ENCODE measurements at regions not wholly inside any gene's neighbourhood (a gene's known extent, or its start where the extent isn't known, plus 50 kb on each side); places are given as distances from the start of the nearest gene placed in this dataset.

DNA sequence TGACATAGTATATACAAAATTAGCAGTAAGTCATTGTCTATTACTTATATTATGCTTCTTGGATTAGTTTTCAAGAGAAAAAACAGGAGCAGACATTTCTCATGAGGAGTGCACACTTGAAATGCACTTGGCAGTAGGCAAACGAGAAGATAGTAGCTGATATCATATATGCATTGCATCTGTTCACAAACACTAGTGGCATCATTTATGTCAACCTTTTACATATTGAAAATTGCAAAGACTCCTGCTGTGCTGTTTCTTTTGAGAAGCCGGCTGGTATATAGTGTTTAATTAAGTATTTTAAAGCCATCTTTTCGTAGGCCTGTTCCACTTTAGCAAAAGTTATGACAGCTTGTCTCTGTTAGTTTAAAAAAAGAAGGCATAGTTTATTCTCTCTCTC, 58.4 kb upstream of the SLC8A1 start:
- no peak for TF ChIP-seq ZNF274 (IDR thresholded peaks at IDR 0.05; ENCODE audit: low read depth, low read length)
- TF ChIP-seq YY1 (IDR thresholded peaks at IDR 0.05; ENCODE audit: insufficient read depth, insufficient read length): no peak
- no peak for TF ChIP-seq SUZ12 (IDR thresholded peaks at IDR 0.05; ENCODE audit: extremely low read depth, insufficient read depth, insufficient read length)

Measured in NT2/D1 (cell line).